ENCODE measurements at regions not wholly inside any gene's neighbourhood (a gene's known extent, or its start where the extent isn't known, plus 50 kb on each side); places are given as distances from the start of the nearest gene placed in this dataset.

- no peak for TF ChIP-seq ZC3H10 (CRISPR knock-in tag; IDR thresholded peaks at IDR 0.05)
- TF ChIP-seq OSR1 (CRISPR knock-in tag; IDR thresholded peaks at IDR 0.05), result no peak
- TF ChIP-seq TOX (CRISPR knock-in tag; IDR thresholded peaks at IDR 0.05; ENCODE audit: borderline replicate concordance), result no peak
- TF ChIP-seq TCF4 (CRISPR knock-in tag; IDR thresholded peaks at IDR 0.05; ENCODE audit: borderline replicate concordance), result no peak
- no peak for TF ChIP-seq ARNTL (CRISPR knock-in tag; IDR thresholded peaks at IDR 0.05; ENCODE audit: borderline replicate concordance, low read depth)
- ATAC-seq, result no peak
Observed at GRCh38 chr22:48979482-48979881, 848.2 kb downstream of the BRD1 start.

- no peak for TF ChIP-seq ZC3H10 (CRISPR knock-in tag; IDR thresholded peaks at IDR 0.05)
- no peak for TF ChIP-seq TOX (CRISPR knock-in tag; IDR thresholded peaks at IDR 0.05; ENCODE audit: borderline replicate concordance)
- no peak for TF ChIP-seq CSRNP3 (CRISPR knock-in tag; IDR thresholded peaks at IDR 0.05)
- no peak for TF ChIP-seq TSHZ2 (CRISPR knock-in tag; IDR thresholded peaks at IDR 0.05)
- TF ChIP-seq OSR1 (CRISPR knock-in tag; IDR thresholded peaks at IDR 0.05), result no peak
- no peak for TF ChIP-seq RARB (CRISPR knock-in tag; IDR thresholded peaks at IDR 0.05)
- TF ChIP-seq ESRRG (CRISPR knock-in tag; IDR thresholded peaks at IDR 0.05), result no peak
- no peak for TF ChIP-seq SNAI2 (CRISPR knock-in tag; IDR thresholded peaks at IDR 0.05)
- TF ChIP-seq POU6F1 (CRISPR knock-in tag; IDR thresholded peaks at IDR 0.05; ENCODE audit: borderline replicate concordance, low read depth), result no peak
- no peak for TF ChIP-seq CSDC2 (CRISPR knock-in tag; IDR thresholded peaks at IDR 0.05)
- no peak for TF ChIP-seq ZFP30 (CRISPR knock-in tag; IDR thresholded peaks at IDR 0.05)
- TF ChIP-seq ZNF565 (CRISPR knock-in tag; conservative IDR thresholded peaks at IDR 0.05; ENCODE audit: low read depth), result no peak
- TF ChIP-seq TCF4 (CRISPR knock-in tag; IDR thresholded peaks at IDR 0.05; ENCODE audit: borderline replicate concordance), result no peak
- no peak for TF ChIP-seq ZNF8 (CRISPR knock-in tag; IDR thresholded peaks at IDR 0.05)
- TF ChIP-seq ARNTL (CRISPR knock-in tag; IDR thresholded peaks at IDR 0.05; ENCODE audit: borderline replicate concordance, low read depth), result no peak
- no peak for TF ChIP-seq BACH2 (CRISPR knock-in tag; IDR thresholded peaks at IDR 0.05; ENCODE audit: borderline replicate concordance)
- no peak for TF ChIP-seq GLIS3 (CRISPR knock-in tag; IDR thresholded peaks at IDR 0.05)
- TF ChIP-seq ISL1 (CRISPR knock-in tag; IDR thresholded peaks at IDR 0.05), result no peak
- no peak for TF ChIP-seq ZFP3 (CRISPR knock-in tag; IDR thresholded peaks at IDR 0.05)
- no peak for ATAC-seq
Observed at GRCh38 chr22:48976556-48977535, 850.8 kb downstream of the BRD1 start.

- TF ChIP-seq ZC3H10 (CRISPR knock-in tag; IDR thresholded peaks at IDR 0.05), result no peak
- no peak for TF ChIP-seq CREB5 (CRISPR knock-in tag; IDR thresholded peaks at IDR 0.05; ENCODE audit: low read depth)
- TF ChIP-seq GLIS3 (CRISPR knock-in tag; IDR thresholded peaks at IDR 0.05), result no peak
- TF ChIP-seq ISL1 (CRISPR knock-in tag; IDR thresholded peaks at IDR 0.05), result no peak
- no peak for TF ChIP-seq ZNF8 (CRISPR knock-in tag; IDR thresholded peaks at IDR 0.05)
- ATAC-seq, result no peak
Observed at GRCh38 chr22:48975886-48976285, 851.8 kb downstream of the BRD1 start.

GRCh38 chr22:48975316-48975741 lies 852.3 kb downstream of the BRD1 start:
- ATAC-seq, result no peak; the same call in 2 of the 3 replicates
- TF ChIP-seq ESRRG (CRISPR knock-in tag; IDR thresholded peaks at IDR 0.05) (no peak), BACH2 (CRISPR knock-in tag; IDR thresholded peaks at IDR 0.05; ENCODE audit: borderline replicate concordance) (no peak), ISL1 (CRISPR knock-in tag; IDR thresholded peaks at IDR 0.05) (no peak), ARNTL (CRISPR knock-in tag; IDR thresholded peaks at IDR 0.05; ENCODE audit: borderline replicate concordance, low read depth) (no peak), SNAI2 (CRISPR knock-in tag; IDR thresholded peaks at IDR 0.05) (no peak)

All from SK-N-SH treated with all-trans-retinoic acid at 6 μM for 48 hours (cell line).